ENCODE measurements at regions not wholly inside any gene's neighbourhood (a gene's known extent, or its start where the extent isn't known, plus 50 kb on each side); places are given as distances from the start of the nearest gene placed in this dataset.

DNA sequence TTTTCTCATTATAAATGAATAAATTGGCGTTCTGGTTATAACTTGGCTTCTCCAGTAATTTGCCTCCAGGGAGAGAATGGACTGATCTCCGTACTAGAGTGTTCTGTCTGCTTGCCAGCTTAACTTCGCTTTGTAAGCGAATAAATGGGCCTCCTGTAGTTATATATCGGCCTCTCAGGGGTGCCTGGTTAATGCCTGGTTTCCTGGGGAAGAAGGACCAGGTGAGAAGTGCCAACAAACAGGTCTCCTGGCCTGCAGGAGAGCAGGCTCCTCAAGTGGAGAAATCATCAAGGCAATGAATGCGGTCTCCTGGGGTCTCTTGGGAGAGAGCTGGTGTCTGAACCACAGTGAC is 107.4 kb upstream of the SERBP1 start:
- Histone ChIP-seq H3K4me1 (replicated peaks in 1 of 4; ENCODE audit: control insufficient read depth in 3 of 4, insufficient read depth in 4 of 4, low read length in 3 of 4) (no peaks in the 10 kb centered on the region), H2BK15ac (ENCODE audit: low read length) (no peak overlapping the region), H2BK12ac (ENCODE audit: low read depth, low read length) (no peak overlapping the region), H3K9me3 (ENCODE audit: insufficient read depth in 2 of 2, low read depth in 1 of 2, low read length in 1 of 2) (no peaks in the 10 kb centered on the region), H2BK20ac (ENCODE audit: low read length) (no peak overlapping the region), H3K36me3 (ENCODE audit: control insufficient read depth in 2 of 4, insufficient read depth in 4 of 4, low read length in 3 of 4) (no peaks in the 10 kb centered on the region), H2BK120ac (replicated peaks; ENCODE audit: low read depth, low read length) (no peak overlapping the region), H3K79me1 (ENCODE audit: low read depth, low read length) (no peaks in the 10 kb centered on the region), H2AFZ (ENCODE audit: low read length) (no peak overlapping the region), H3K23me2 (ENCODE audit: low read depth, low read length) (no peaks in the 10 kb centered on the region), H3K27me3 (replicated peaks in 1 of 4; ENCODE audit: control insufficient read depth in 3 of 4, extremely low read depth in 1 of 4, insufficient read depth in 3 of 4, low read length in 3 of 4) (no peaks in the 10 kb centered on the region), H4K5ac (ENCODE audit: insufficient read length, low read depth, low read length) (no peak overlapping the region), H3K4ac (replicated peaks; ENCODE audit: insufficient read length, low read depth, low read length) (no peak overlapping the region), H3K4me2 (ENCODE audit: insufficient read depth in 1 of 2, low read depth in 2 of 2, low read length in 2 of 2) (no peak overlapping the region), H3K9ac (replicated peaks in 1 of 4; ENCODE audit: extremely low read depth in 1 of 4, low read depth in 3 of 4, low read length in 3 of 4) (no peak overlapping the region), H4K20me1 (replicated peaks in 1 of 2; ENCODE audit: control insufficient read depth in 1 of 2, insufficient read depth in 2 of 2, low read length in 2 of 2) (no peaks in the 10 kb centered on the region), H3K27ac (ENCODE audit: low read depth, low read length) (no peak overlapping the region), H4K91ac (replicated peaks; ENCODE audit: insufficient read length, low read length) (no peak overlapping the region), H3K56ac (replicated peaks; ENCODE audit: insufficient read length, low read depth, low read length) (no peak overlapping the region), H3K79me2 (ENCODE audit: control insufficient read depth in 1 of 2, insufficient read depth in 2 of 2, low read length in 2 of 2) (no peaks in the 10 kb centered on the region), H3K23ac (ENCODE audit: insufficient read length) (no peak overlapping the region), H2BK5ac (ENCODE audit: low read depth, low read length) (no peak overlapping the region), H4K8ac (ENCODE audit: extremely low read depth, insufficient read depth, low read length) (no peak overlapping the region), H2AK5ac (ENCODE audit: low read depth, low read length) (no peak overlapping the region), H3K18ac (ENCODE audit: extremely low read depth, low read length) (no peak overlapping the region), H3K14ac (ENCODE audit: insufficient read length) (no peak overlapping the region), H3K4me3 (ENCODE audit: extremely low read depth in 1 of 4, insufficient read depth in 2 of 4, low read depth in 3 of 4, low read length in 4 of 4) (no peak overlapping the region)
- CTCF ChIA-PET (ENCODE audit: partially characterized antibody): interaction anchor here (0.6 to 10.6 kb wide), 15 partner anchors 13 to 569 kb away, joined by 3 to 214 read pairs (median 3); no protein-coding TSS in a partner anchor
- no peak for TF ChIP-seq HDAC6 (IDR thresholded peaks at IDR 0.05; ENCODE audit: low read depth, low read length)
- no peak for TF ChIP-seq SIRT6 (IDR thresholded peaks at IDR 0.05; ENCODE audit: low read length)
- no peak for TF ChIP-seq POLR2A (IDR thresholded peaks at IDR 0.05; ENCODE audit: control extremely low read depth in 1 of 2, low read depth in 2 of 2, low read length in 2 of 2)
- no peak for TF ChIP-seq BCL11A (IDR thresholded peaks at IDR 0.05; ENCODE audit: low read depth in 2 of 2, low read length in 2 of 2)
- TF ChIP-seq KDM5A (IDR thresholded peaks at IDR 0.05; ENCODE audit: low read length): no peak
- no peak for TF ChIP-seq YY1 (IDR thresholded peaks at IDR 0.05; ENCODE audit: low read depth, low read length)
- no peak for DNase-seq (ENCODE audit: low read depth in 1 of 2, low spot score in 2 of 2)
- FAIRE-seq: no peak
- POLR2A ChIA-PET (ENCODE audit: partially characterized antibody): no interaction called here
- 91% methylated on average over 6 of the region's 6 CpGs; no CpG with 5 or more reads in 1 of the 2 experiments for WGBS, 2 experiments (ENCODE audit: extremely low coverage in 1 of 2, insufficient coverage in 1 of 2, insufficient read length in 1 of 2, insufficient replicate concordance in 2 of 2, low coverage in 1 of 2, low lambda C conversion rate in 2 of 2, missing lambda C conversion rate in 1 of 2)

All from H1 (cell line).